ENCODE measurements at regions not wholly inside any gene's neighbourhood (a gene's known extent, or its start where the extent isn't known, plus 50 kb on each side); places are given as distances from the start of the nearest gene placed in this dataset.

- TF ChIP-seq CTCF (IDR thresholded peaks at IDR 0.05; ENCODE audit: low read depth, low read length) = no peak
- no peak for TF ChIP-seq EZH2phosphoT487 (IDR thresholded peaks at IDR 0.05; ENCODE audit: low read depth)
These were observed 148.5 kb upstream of the PJA1 start for GRCh38 chrX:69313617-69314290.

All from OCI-LY3 (cell line).